Gastrocnemius medialis (tissue), 4 donors: ENCODE measurements at regions not wholly inside any gene's neighbourhood (a gene's known extent, or its start where the extent isn't known, plus 50 kb on each side); places are given as distances from the start of the nearest gene placed in this dataset.

Source experiments
- POLR2A ChIP-seq, 2 donors: fragments of 450-650 bp; IDR thresholded peaks; one replicate each; pipeline ENCODE4 v1.6.1; 2017; ENCODE audit warnings: antibody characterized with exemption in 2 of 2, mild to moderate bottlenecking in 2 of 2, moderate library complexity in 2 of 2
- TF ChIP-seq, protein P1 (sequence below), 5 experiments: fragments of 450-650 bp in 3 of 5; fragments of 200-600 bp in 2 of 5; sonication (generic) in 2 of 5; IDR thresholded peaks in 4 of 5; conservative IDR thresholded peaks in 1 of 5; 1 replicate in 4 of 5; 2 replicates in 1 of 5; pipeline ENCODE4 v1.5.1; 2016 to 2019; ENCODE audit warnings: antibody characterized with exemption in 5 of 5, mild to moderate bottlenecking in 3 of 5, moderate library complexity in 3 of 5

DNA sequence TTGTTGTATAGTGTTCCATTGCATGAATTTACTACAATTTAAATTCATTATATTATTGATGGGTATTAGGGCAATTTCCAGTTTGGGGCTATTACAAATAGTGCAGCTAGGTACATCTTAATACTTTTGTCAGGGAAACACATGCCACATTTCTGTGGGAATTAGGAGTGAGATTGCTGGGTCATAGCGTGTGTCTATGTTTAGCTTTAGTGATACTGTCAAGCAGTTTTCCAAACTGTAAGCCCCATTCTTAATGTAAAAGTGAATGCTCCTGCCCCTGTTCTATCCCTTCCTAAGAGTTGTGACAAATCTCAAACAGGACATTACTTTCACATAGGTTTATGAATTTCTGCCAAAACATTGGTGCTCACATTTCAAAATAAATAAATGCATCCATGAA is 184.5 kb upstream of the ANKRD28 start:
- TF ChIP-seq POLR2A (IDR thresholded peaks at IDR 0.05) = no peak
- TF ChIP-seq, protein P1, sequence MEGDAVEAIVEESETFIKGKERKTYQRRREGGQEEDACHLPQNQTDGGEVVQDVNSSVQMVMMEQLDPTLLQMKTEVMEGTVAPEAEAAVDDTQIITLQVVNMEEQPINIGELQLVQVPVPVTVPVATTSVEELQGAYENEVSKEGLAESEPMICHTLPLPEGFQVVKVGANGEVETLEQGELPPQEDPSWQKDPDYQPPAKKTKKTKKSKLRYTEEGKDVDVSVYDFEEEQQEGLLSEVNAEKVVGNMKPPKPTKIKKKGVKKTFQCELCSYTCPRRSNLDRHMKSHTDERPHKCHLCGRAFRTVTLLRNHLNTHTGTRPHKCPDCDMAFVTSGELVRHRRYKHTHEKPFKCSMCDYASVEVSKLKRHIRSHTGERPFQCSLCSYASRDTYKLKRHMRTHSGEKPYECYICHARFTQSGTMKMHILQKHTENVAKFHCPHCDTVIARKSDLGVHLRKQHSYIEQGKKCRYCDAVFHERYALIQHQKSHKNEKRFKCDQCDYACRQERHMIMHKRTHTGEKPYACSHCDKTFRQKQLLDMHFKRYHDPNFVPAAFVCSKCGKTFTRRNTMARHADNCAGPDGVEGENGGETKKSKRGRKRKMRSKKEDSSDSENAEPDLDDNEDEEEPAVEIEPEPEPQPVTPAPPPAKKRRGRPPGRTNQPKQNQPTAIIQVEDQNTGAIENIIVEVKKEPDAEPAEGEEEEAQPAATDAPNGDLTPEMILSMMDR (IDR thresholded peaks at IDR 0.05 in 4 of 5, conservative IDR thresholded peaks at IDR 0.05 in 1 of 5) = no peak
